K562 (cell line): ENCODE measurements at regions not wholly inside any gene's neighbourhood (a gene's known extent, or its start where the extent isn't known, plus 50 kb on each side); places are given as distances from the start of the nearest gene placed in this dataset.

Source experiments
- ATAC-seq: fragments of 200-7000 bp; cut with Tn5 transposase; 3 replicates; pipeline ENCODE4 v1.9.1; 2020; ENCODE audit warnings: moderate library complexity
- BruUV-seq: library from RNA; stranded (reverse); fragments of 400-500 nt; replicated peaks from 2 replicates; lab custom pipeline; 2021; lab: Mats Ljungman, UMichigan
- CTCF ChIA-PET: fragments of 300-600 bp; formaldehyde crosslinking; extraction: SDS; loops from one replicate; lab custom pipeline; 2021; ENCODE audit warnings: low intra/inter-chr PET ratio; lab: Yijun Ruan, JAX
- POLR2A ChIA-PET: fragments of 300-600, 350-650 bp; sonication (Branson Sonifier 250); formaldehyde crosslinking; extraction: SDS; loops from one replicate; lab custom pipeline; 2021; ENCODE audit warnings: antibody characterized with exemption, inconsistent platforms; lab: Yijun Ruan, JAX
- DNase-seq, 4 experiments: peaks; one replicate each; pipeline versions ENCODE4 v3.0.0 to v3.0.0-alpha.2; 2011 to 2018; ENCODE audit warnings: low spot score in 3 of 4, mixed read lengths in 3 of 4; ENCODE audit errors: extremely low read depth in 1 of 4
- FAIRE-seq: peaks from 2 replicates; lab custom pipeline; 2011; peaks lifted over from hg19 to GRCh38; lab: Jason Lieb, UNC
- H2AFZ ChIP-seq: 2 replicates; pipeline ENCODE4 v1.6.0; 2011; ENCODE audit warnings: low read depth, low read length, control low read depth, inconsistent platforms
- H3K27ac ChIP-seq: fragments of 200-600 bp; 3 replicates; pipeline ENCODE4 v1.8.0; 2011; ENCODE audit warnings: low read depth, mild to moderate bottlenecking, control low read depth, inconsistent platforms, low read length, moderate library complexity, mixed read lengths; ENCODE audit errors: extremely low read depth
- H3K27me3 ChIP-seq, 2 experiments: fragments of 300-600 bp in 1 of 2; 2 replicates in 1 of 2; 3 replicates in 1 of 2; pipeline versions ENCODE4 v1.6.0 to v1.8.0; 2011; ENCODE audit warnings: inconsistent platforms in 2 of 2, low read length in 2 of 2, mild to moderate bottlenecking in 1 of 2, mixed read lengths in 1 of 2, moderate library complexity in 1 of 2; ENCODE audit not compliant: control insufficient read depth in 2 of 2, insufficient read depth in 2 of 2
- H3K36me3 ChIP-seq: fragments of 300-600 bp; 3 replicates; pipeline ENCODE4 v1.8.0; 2011; ENCODE audit warnings: mild to moderate bottlenecking, low read length, inconsistent platforms; ENCODE audit not compliant: control insufficient read depth, insufficient read depth
- H3K4me1 ChIP-seq, 2 experiments: fragments of 200-600 bp in 1 of 2; replicated peaks in 1 of 2; 2 replicates in 1 of 2; 3 replicates in 1 of 2; pipeline versions ENCODE4 v1.5.1 to v1.8.0; 2011; ENCODE audit warnings: inconsistent platforms in 2 of 2, low read length in 2 of 2, mild to moderate bottlenecking in 1 of 2, mixed read lengths in 1 of 2, moderate library complexity in 1 of 2; ENCODE audit not compliant: control insufficient read depth in 2 of 2, insufficient read depth in 2 of 2
- H3K4me2 ChIP-seq: 2 replicates; pipeline ENCODE4 v1.6.1; 2011; ENCODE audit warnings: low read length, control low read depth, inconsistent platforms, mixed read lengths; ENCODE audit not compliant: insufficient read depth
- H3K4me3 ChIP-seq: fragments of 200-600 bp; sonication (generic), shearing (Covaris generic); 2 replicates; pipeline ENCODE4 v1.5.1; 2016; ENCODE audit warnings: control low read depth, inconsistent platforms
- H3K79me2 ChIP-seq: fragments of 200-600 bp; 3 replicates; pipeline ENCODE4 v1.8.0; 2011; ENCODE audit warnings: low read length, inconsistent platforms; ENCODE audit not compliant: control insufficient read depth, insufficient read depth
- H3K9ac ChIP-seq, 2 experiments: 2 replicates each; pipeline versions ENCODE4 v1.6.0 to v1.6.1; 2011; ENCODE audit warnings: low read depth in 2 of 2, low read length in 2 of 2, control low read depth in 1 of 2, inconsistent platforms in 1 of 2, mild to moderate bottlenecking in 1 of 2, mixed read lengths in 1 of 2; ENCODE audit not compliant: insufficient read depth in 1 of 2
- H3K9me1 ChIP-seq: one replicate; pipeline ENCODE4 v1.6.0; 2011; ENCODE audit warnings: inconsistent platforms, mild to moderate bottlenecking, low read length, moderate library complexity; ENCODE audit not compliant: control insufficient read depth, insufficient read depth
- H3K9me3 ChIP-seq: replicated peaks from 2 replicates; pipeline ENCODE4 v1.5.1; 2011; ENCODE audit warnings: low read depth, low read length, inconsistent platforms; ENCODE audit not compliant: control insufficient read depth, insufficient read depth
- H4K20me1 ChIP-seq: replicated peaks from 2 replicates; pipeline ENCODE4 v1.6.1; 2011; ENCODE audit warnings: low read length, inconsistent platforms, mixed read lengths; ENCODE audit not compliant: control insufficient read depth, insufficient read depth
- ARHGAP35 ChIP-seq: fragments of 450-650 bp; IDR thresholded peaks from 2 replicates; pipeline ENCODE4 v1.6.1; 2018; ENCODE audit not compliant: partially characterized antibody
- ASH1L ChIP-seq: fragments of 450-650 bp; IDR thresholded peaks from 2 replicates; pipeline ENCODE4 v1.6.1; 2018; ENCODE audit warnings: borderline replicate concordance, mild to moderate bottlenecking, low read depth; ENCODE audit not compliant: partially characterized antibody
- CHCHD3 ChIP-seq: fragments of 250-450 bp; sonication (Bioruptor Pico); IDR thresholded peaks from 2 replicates; pipeline ENCODE4 v2.1.2; 2022; ENCODE audit warnings: mild to moderate bottlenecking
- FOXJ2 ChIP-seq: fragments of 200-800 bp; sonication (Bioruptor generic); IDR thresholded peaks from 2 replicates; pipeline ENCODE4 v1.6.1; 2016; ENCODE audit warnings: missing genetic modification characterization, missing compliant biosample characterization
- GATAD2B ChIP-seq: fragments of 450-650 bp; IDR thresholded peaks from 2 replicates; pipeline ENCODE4 v1.6.1; 2017; ENCODE audit warnings: mild to moderate bottlenecking, borderline replicate concordance
- NR2F6 ChIP-seq: fragments of 450-650 bp; formaldehyde crosslinking; IDR thresholded peaks from 2 replicates; pipeline ENCODE4 v1.4.0; 2020; ENCODE audit warnings: mild to moderate bottlenecking
- RFX7 ChIP-seq: fragments of 250-450 bp; sonication (Bioruptor Pico); IDR thresholded peaks from 2 replicates; pipeline ENCODE4 v1.5.1; 2021; ENCODE audit warnings: mild to moderate bottlenecking
- ZNF311 ChIP-seq: fragments of 250-450 bp; sonication (Bioruptor Pico); IDR thresholded peaks from 2 replicates; pipeline ENCODE4 v1.4.0; 2020; ENCODE audit warnings: mild to moderate bottlenecking, moderate library complexity
- ZNF408 ChIP-seq: fragments of 250-450 bp; sonication (Bioruptor Pico); IDR thresholded peaks from 2 replicates; pipeline ENCODE4 v1.4.0; 2020; ENCODE audit warnings: low read depth, mild to moderate bottlenecking, moderate library complexity
- WGBS: fragments of 100-300 bp; shearing (Covaris generic); methylation state at CpG from one replicate; pipeline ENCODE4 v1.1.6; 2016; ENCODE audit warnings: low coverage, mixed read lengths; ENCODE audit not compliant: insufficient coverage; ENCODE audit errors: missing lambda C conversion rate; 5-methylcytosine and 5-hydroxymethylcytosine counted together
- in situ Hi-C: fragments of 300-500 bp; cut with MboI; formaldehyde crosslinking; loops from 4 replicates; pipeline ENCODE4 v1.15.0; 2018; ENCODE audit warnings: inconsistent platforms, mixed read lengths
- intact Hi-C: fragments of 100-400 bp; cut with micrococcal nuclease; formaldehyde crosslinking; loops from 2 replicates; pipeline ENCODE4 v1.14.2; 2022
- TF ChIP-seq, protein P1 (sequence below), 2 experiments: fragments of 150-350 bp in 1 of 2; IDR thresholded peaks; 2 replicates each; pipeline ENCODE4 v1.6.1; 2012 to 2016; ENCODE audit warnings: low read depth in 2 of 2, low read length in 2 of 2, mild to moderate bottlenecking in 1 of 2, moderate library complexity in 1 of 2
- TF ChIP-seq, protein P2 (sequence below), 2 experiments: fragments of 450-650 bp; conservative IDR thresholded peaks; 2 replicates each; pipeline ENCODE4 v1.6.1; 2017; ENCODE audit warnings: mild to moderate bottlenecking in 2 of 2, moderate library complexity in 2 of 2

DNA sequence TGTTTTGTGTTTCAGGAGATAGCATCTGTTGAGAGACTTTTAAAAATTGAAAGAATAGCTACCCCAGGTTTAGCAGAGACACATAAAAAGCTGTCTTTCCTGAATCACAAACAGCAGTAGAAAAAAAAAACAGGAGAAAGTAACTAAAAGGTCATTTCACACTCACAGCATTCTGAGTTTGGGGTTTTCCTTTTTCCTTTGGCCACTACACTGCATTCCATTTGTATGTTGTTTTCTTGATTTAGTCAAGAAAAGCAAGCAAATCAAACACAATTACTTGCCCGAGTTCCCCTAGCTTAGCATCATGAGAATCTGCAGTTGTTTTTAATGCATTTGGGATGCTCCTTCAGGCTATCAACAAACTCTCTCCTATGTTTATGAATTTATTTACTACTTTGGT lies 161.0 kb downstream of the KCTD12 start:
- DNase-seq (no peak), FAIRE-seq (no peak), ATAC-seq (no peak)
- WGBS, result 0% methylated on average over 1 of the region's 1 CpG
- TF ChIP-seq NR2F6 (CRISPR knock-in tag), result no peak
- TF ChIP-seq FOXJ2, result no peak
- TF ChIP-seq ASH1L, result no peak
- no peak for TF ChIP-seq RFX7 (CRISPR knock-in tag)
- TF ChIP-seq, protein P1, sequence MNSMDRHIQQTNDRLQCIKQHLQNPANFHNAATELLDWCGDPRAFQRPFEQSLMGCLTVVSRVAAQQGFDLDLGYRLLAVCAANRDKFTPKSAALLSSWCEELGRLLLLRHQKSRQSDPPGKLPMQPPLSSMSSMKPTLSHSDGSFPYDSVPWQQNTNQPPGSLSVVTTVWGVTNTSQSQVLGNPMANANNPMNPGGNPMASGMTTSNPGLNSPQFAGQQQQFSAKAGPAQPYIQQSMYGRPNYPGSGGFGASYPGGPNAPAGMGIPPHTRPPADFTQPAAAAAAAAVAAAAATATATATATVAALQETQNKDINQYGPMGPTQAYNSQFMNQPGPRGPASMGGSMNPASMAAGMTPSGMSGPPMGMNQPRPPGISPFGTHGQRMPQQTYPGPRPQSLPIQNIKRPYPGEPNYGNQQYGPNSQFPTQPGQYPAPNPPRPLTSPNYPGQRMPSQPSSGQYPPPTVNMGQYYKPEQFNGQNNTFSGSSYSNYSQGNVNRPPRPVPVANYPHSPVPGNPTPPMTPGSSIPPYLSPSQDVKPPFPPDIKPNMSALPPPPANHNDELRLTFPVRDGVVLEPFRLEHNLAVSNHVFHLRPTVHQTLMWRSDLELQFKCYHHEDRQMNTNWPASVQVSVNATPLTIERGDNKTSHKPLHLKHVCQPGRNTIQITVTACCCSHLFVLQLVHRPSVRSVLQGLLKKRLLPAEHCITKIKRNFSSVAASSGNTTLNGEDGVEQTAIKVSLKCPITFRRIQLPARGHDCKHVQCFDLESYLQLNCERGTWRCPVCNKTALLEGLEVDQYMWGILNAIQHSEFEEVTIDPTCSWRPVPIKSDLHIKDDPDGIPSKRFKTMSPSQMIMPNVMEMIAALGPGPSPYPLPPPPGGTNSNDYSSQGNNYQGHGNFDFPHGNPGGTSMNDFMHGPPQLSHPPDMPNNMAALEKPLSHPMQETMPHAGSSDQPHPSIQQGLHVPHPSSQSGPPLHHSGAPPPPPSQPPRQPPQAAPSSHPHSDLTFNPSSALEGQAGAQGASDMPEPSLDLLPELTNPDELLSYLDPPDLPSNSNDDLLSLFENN (IDR thresholded peaks at IDR 0.05; ENCODE audit: low read depth in 2 of 2, low read length in 2 of 2), result no peak
- TF ChIP-seq CHCHD3 (CRISPR knock-in tag), result no peak
- no peak for TF ChIP-seq GATAD2B
- TF ChIP-seq, protein P2, sequence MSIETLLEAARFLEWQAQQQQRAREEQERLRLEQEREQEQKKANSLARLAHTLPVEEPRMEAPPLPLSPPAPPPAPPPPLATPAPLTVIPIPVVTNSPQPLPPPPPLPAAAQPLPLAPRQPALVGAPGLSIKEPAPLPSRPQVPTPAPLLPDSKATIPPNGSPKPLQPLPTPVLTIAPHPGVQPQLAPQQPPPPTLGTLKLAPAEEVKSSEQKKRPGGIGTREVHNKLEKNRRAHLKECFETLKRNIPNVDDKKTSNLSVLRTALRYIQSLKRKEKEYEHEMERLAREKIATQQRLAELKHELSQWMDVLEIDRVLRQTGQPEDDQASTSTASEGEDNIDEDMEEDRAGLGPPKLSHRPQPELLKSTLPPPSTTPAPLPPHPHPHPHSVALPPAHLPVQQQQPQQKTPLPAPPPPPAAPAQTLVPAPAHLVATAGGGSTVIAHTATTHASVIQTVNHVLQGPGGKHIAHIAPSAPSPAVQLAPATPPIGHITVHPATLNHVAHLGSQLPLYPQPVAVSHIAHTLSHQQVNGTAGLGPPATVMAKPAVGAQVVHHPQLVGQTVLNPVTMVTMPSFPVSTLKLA (conservative IDR thresholded peaks at IDR 0.05), result no peak
- TF ChIP-seq ZNF408 (CRISPR knock-in tag), result no peak
- no peak for TF ChIP-seq ZNF311
- no peak for TF ChIP-seq ARHGAP35
- TF ChIP-seq, all 486 proteins: peak for 0
- H3K9me3 ChIP-seq, result no peaks in the 10 kb centered on the region
- ChIA-PET POLR2A (no interaction called here), CTCF (no interaction called here)
- H3K27me3 ChIP-seq, result no peaks in the 10 kb centered on the region
- no TSS peak for BruUV-seq
- no peak overlapping the region for H3K9ac ChIP-seq
- H3K4me1 ChIP-seq, result no peaks in the 10 kb centered on the region
- in situ Hi-C loops (no loop called here), intact Hi-C loops (no loop called here)
- H3K4me3 ChIP-seq, result no peak overlapping the region
- no peaks in the 10 kb centered on the region for H4K20me1 ChIP-seq
- no peaks in the 10 kb centered on the region for H3K9me1 ChIP-seq
- H3K4me2 ChIP-seq, result no peak overlapping the region
- no peak overlapping the region for H2AFZ ChIP-seq
- no peak overlapping the region for H3K27ac ChIP-seq
- no peaks in the 10 kb centered on the region for H3K36me3 ChIP-seq
- no peaks in the 10 kb centered on the region for H3K79me2 ChIP-seq
